ENCODE measurements at regions not wholly inside any gene's neighbourhood (a gene's known extent, or its start where the extent isn't known, plus 50 kb on each side); places are given as distances from the start of the nearest gene placed in this dataset.

DNA sequence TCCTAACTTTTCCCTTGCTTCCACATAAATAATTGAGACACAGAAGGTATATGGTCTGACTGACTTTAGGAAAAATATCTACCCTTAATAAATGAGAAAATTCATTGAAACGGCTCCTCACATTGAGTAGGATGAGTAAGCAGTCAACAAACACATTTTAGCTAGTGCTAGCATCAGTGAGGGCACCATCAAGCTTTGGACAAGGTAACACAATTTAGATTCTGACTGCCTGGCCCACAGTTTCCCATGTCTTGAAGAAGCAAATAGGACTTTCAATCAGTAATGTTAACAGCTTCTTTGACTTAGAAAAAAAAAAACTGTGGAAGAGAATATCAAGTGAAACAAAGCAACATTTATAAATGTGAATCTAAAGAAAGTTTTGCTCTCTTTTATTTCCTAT, 70.1 kb upstream of the MBNL1 start:
- H3K4me2 ChIP-seq (ENCODE audit: low read length) = no peak overlapping the region
- TF ChIP-seq ELF1 (IDR thresholded peaks at IDR 0.05; ENCODE audit: borderline replicate concordance, low read depth) (no peak), FOSL1 (IDR thresholded peaks at IDR 0.05; ENCODE audit: low read depth) (no peak), JUND (IDR thresholded peaks at IDR 0.05) (no peak), POLR2AphosphoS5 (IDR thresholded peaks at IDR 0.05; ENCODE audit: low read depth, low read length) (no peak), POLR2A (IDR thresholded peaks at IDR 0.05; ENCODE audit: borderline replicate concordance, extremely low read depth, insufficient read depth, insufficient read length) (no peak), ZFX (IDR thresholded peaks at IDR 0.05) (no peak), CBX3 (IDR thresholded peaks at IDR 0.05; ENCODE audit: low read depth) (no peak), EZH2 (IDR thresholded peaks at IDR 0.05) (no peak), SRF (IDR thresholded peaks at IDR 0.05; ENCODE audit: low read depth) (no peak), CTCF (IDR thresholded peaks at IDR 0.05 in 2 of 3, conservative IDR thresholded peaks at IDR 0.05 in 1 of 3; ENCODE audit: borderline replicate concordance in 1 of 3, insufficient read depth in 1 of 3, low read depth in 2 of 3, low read length in 2 of 3) (no peak), EGR1 (IDR thresholded peaks at IDR 0.05; ENCODE audit: low read depth) (no peak), SIN3A (IDR thresholded peaks at IDR 0.05; ENCODE audit: low read depth) (no peak), EZH2phosphoT487 (IDR thresholded peaks at IDR 0.05; ENCODE audit: borderline replicate concordance) (no peak), TCF7L2 (IDR thresholded peaks at IDR 0.05; ENCODE audit: borderline replicate concordance, extremely low read depth, insufficient read depth, insufficient read length) (no peak), SP1 (IDR thresholded peaks at IDR 0.05; ENCODE audit: low read depth) (no peak), REST (IDR thresholded peaks at IDR 0.05; ENCODE audit: low read depth) (no peak)
- TF ChIP-seq, protein P1, sequence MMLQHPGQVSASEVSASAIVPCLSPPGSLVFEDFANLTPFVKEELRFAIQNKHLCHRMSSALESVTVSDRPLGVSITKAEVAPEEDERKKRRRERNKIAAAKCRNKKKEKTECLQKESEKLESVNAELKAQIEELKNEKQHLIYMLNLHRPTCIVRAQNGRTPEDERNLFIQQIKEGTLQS (IDR thresholded peaks at IDR 0.05) = no peak
- TF ChIP-seq, protein P2, sequence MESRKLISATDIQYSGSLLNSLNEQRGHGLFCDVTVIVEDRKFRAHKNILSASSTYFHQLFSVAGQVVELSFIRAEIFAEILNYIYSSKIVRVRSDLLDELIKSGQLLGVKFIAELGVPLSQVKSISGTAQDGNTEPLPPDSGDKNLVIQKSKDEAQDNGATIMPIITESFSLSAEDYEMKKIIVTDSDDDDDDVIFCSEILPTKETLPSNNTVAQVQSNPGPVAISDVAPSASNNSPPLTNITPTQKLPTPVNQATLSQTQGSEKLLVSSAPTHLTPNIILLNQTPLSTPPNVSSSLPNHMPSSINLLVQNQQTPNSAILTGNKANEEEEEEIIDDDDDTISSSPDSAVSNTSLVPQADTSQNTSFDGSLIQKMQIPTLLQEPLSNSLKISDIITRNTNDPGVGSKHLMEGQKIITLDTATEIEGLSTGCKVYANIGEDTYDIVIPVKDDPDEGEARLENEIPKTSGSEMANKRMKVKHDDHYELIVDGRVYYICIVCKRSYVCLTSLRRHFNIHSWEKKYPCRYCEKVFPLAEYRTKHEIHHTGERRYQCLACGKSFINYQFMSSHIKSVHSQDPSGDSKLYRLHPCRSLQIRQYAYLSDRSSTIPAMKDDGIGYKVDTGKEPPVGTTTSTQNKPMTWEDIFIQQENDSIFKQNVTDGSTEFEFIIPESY (IDR thresholded peaks at IDR 0.05; ENCODE audit: extremely low read depth, insufficient replicate concordance, low read length) = no peak
- TF ChIP-seq, protein P3, sequence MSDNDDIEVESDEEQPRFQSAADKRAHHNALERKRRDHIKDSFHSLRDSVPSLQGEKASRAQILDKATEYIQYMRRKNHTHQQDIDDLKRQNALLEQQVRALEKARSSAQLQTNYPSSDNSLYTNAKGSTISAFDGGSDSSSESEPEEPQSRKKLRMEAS (IDR thresholded peaks at IDR 0.05) = no peak
- ChIA-PET CTCF (no interaction called here), POLR2A (no interaction called here), RAD21 (ENCODE audit: low non-redundant PET in 1 of 2, low total read pairs in 2 of 2, uncharacterized antibody in 2 of 2, unreplicated experiment in 2 of 2) (no interaction called here)
- H4K20me1 ChIP-seq (ENCODE audit: insufficient read depth) = no peaks in the 10 kb centered on the region
- intact Hi-C loops (cut with micrococcal nuclease) = no loop called here
- H3K36me3 ChIP-seq (ENCODE audit: control insufficient read depth in 1 of 2, insufficient read depth in 2 of 2, low read length in 2 of 2) = no peaks in the 10 kb centered on the region
- ATAC-seq (no peak), DNase-seq (ENCODE audit: low read depth, low spot score) (no peak)
- H3K9me2 ChIP-seq (ENCODE audit: insufficient read depth) = no peaks in the 10 kb centered on the region
- H3K9me3 ChIP-seq (ENCODE audit: control insufficient read depth in 1 of 2, insufficient read depth in 1 of 2, low read depth in 1 of 2, low read length in 2 of 2) = no peaks in the 10 kb centered on the region
- no TSS peak for BruUV-seq (replicated peaks)
- no peaks in the 10 kb centered on the region for H3K79me2 ChIP-seq (ENCODE audit: insufficient read depth, low read length)
- H3K9ac ChIP-seq (ENCODE audit: low read length) = no peak overlapping the region
- H3K27me3 ChIP-seq (ENCODE audit: insufficient read depth, low read length) = no peaks in the 10 kb centered on the region
- H3K4me3 ChIP-seq (replicated peaks in 1 of 2; ENCODE audit: low read depth in 1 of 2, low read length in 2 of 2) = no peak overlapping the region
- H2AFZ ChIP-seq (ENCODE audit: low read depth, low read length, poor library complexity, severe bottlenecking) = peak overlapping the region; percentile 14
- no peaks in the 10 kb centered on the region; a peak in 1 of 4 replicates for H3K4me1 ChIP-seq (ENCODE audit: control insufficient read depth in 1 of 2, insufficient read depth in 2 of 2, low read length in 2 of 2)
- H3K27ac ChIP-seq (ENCODE audit: low read depth, low read length) = no peak overlapping the region

Data from HCT116 (cell line).